Left renal cortex interstitium (tissue), 4 donors: ENCODE measurements at regions not wholly inside any gene's neighbourhood (a gene's known extent, or its start where the extent isn't known, plus 50 kb on each side); places are given as distances from the start of the nearest gene placed in this dataset.
A peak's percentile ranks its signal among the peaks of the same experiment; 100 is the strongest.

ENCODE experiments used
- DNase-seq, 4 donors: peaks; one replicate each; pipeline ENCODE4 v3.0.0-alpha.2; 2013; ENCODE audit warnings: low read depth in 4 of 4, low spot score in 2 of 4, missing footprints in 1 of 4

DNA sequence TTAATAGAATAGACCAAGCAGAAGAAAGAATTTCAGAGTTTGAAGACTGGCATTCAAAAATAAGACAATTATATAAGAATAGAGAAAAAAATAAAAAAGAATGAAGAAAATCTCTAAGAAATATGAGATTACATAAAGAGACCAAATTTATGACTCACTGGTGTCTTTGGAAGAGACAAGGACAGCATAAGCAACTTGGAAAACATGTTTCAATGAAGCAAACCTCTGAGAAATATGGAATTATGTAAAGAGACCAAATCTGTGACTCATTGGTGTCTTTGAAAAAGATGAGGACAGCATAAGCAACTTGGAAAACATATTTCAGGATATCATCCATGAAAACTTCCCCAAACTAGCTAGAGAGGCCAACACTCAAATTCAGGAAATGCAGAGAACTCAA, 60.4 kb upstream of the LYPLAL1 start:
- no peak for DNase-seq

- DNase-seq: no peak
Observed at GRCh38 chr1:219114014-219114413, 59.7 kb upstream of the LYPLAL1 start.

DNA sequence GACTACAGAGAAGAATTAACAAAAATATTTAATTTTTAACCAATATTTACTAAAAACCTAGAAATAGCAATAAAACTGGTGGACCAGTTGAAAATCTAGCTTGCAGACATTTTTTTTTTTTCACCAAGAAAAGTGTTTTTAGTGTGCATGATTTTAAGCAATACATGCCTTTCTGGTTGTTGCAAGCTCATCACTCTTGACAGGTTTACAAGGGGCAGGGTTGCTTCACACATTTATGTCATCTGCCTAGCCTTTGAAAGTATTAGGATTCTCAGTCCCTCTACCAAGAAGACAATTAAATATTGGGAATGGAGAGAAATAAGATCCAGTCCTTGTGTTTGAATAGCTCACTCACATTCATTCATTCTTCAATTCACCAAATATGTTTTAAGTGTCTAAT, 53.8 kb upstream of the LYPLAL1 start:
- DNase-seq: no peak

GRCh38 chr1:219120624-219121544, 52.8 kb upstream of the LYPLAL1 start:
- DNase-seq: peak; percentile 13 to 47 (median 18)

DNA sequence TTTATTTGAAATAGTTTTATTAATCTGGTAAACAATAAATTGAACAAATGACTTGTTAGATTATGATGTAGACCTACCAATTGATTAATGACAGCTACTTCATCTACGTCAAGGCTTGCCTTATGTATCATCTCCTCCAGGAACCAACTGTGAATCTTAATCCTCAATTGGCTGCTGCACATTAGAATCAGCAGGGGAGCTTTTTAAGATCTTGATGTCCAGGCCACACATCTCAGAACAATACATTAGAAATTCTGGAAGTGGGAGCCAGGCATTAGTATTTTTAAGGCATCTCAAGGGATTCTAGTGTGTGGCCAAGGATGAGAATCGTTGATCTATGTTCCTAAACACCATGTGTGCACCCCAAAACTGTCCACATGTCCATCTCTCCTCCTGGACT, 52.0 kb upstream of the LYPLAL1 start:
- no peak for DNase-seq

DNA sequence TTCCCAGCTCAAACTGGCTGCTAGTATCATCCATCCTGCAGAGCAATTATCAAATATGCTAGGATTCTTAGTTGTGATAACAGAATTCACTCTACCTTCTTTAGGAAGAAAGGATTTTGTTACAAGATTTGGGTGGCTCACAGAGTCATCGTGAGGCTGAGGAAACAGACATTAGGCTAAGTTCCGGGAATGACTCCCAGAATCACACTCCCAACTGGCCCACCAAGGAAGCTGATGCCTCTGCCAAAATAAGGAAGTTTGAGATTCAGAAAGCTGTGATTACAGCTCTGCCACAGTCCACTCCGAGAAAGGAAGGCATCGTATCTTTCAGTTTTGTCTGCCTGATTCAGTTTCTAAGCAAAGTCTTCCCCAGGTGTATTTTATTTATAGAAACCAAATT, 50.6 kb upstream of the LYPLAL1 start:
- no peak for DNase-seq
